Activated T-helper 2 cell treated with anti-CD3 and anti-CD28 coated beads, Interferon-gamma antibody, Interleukin-2, Interleukin-4, amounts not matched to agents 10 μg/mL and 5 μg/mL and 100 μg/mL, durations not matched to agents 14 hours and 24 hours and 36 hours (primary cell): ENCODE measurements at regions not wholly inside any gene's neighbourhood (a gene's known extent, or its start where the extent isn't known, plus 50 kb on each side); places are given as distances from the start of the nearest gene placed in this dataset.

Experiments used
- DNase-seq: peaks from one replicate; pipeline ENCODE4 v3.0.0; 2021; ENCODE audit warnings: low spot score
- H3K27ac Mint-ChIP-seq: one replicate; pipeline ENCODE4 v1.8.0; 2021; ENCODE audit warnings: mixed read lengths
- H3K27me3 Mint-ChIP-seq: one replicate; pipeline ENCODE4 v1.8.0; 2021; ENCODE audit warnings: low read depth, mixed read lengths
- H3K36me3 Mint-ChIP-seq: one replicate; pipeline ENCODE4 v1.8.0; 2021; ENCODE audit warnings: low read depth, mixed read lengths
- H3K4me1 Mint-ChIP-seq: one replicate; pipeline ENCODE4 v1.8.0; 2021; ENCODE audit warnings: low read depth, mixed read lengths
- H3K4me3 Mint-ChIP-seq: one replicate; pipeline ENCODE4 v1.8.0; 2021; ENCODE audit warnings: low read depth, mild to moderate bottlenecking, moderate library complexity, mixed read lengths
- H3K9me3 Mint-ChIP-seq: one replicate; pipeline ENCODE4 v1.8.0; 2021; ENCODE audit warnings: mixed read lengths
- intact Hi-C: fragments of 100-400 bp; cut with micrococcal nuclease; formaldehyde crosslinking; loops from one replicate; pipeline ENCODE4 v1.15.1; 2023

GRCh38 chr11:36848660-36849059 is 250.6 kb upstream of the RAG2 start:
- intact Hi-C loops = no loop called here
- no peaks in the 10 kb centered on the region for H3K9me3 Mint-ChIP-seq
- H3K27ac Mint-ChIP-seq = no peak overlapping the region
- H3K27me3 Mint-ChIP-seq = no peaks in the 10 kb centered on the region
- H3K36me3 Mint-ChIP-seq = no peaks in the 10 kb centered on the region
- H3K4me3 Mint-ChIP-seq = no peak overlapping the region
- DNase-seq = no peak
- no peaks in the 10 kb centered on the region for H3K4me1 Mint-ChIP-seq

DNA sequence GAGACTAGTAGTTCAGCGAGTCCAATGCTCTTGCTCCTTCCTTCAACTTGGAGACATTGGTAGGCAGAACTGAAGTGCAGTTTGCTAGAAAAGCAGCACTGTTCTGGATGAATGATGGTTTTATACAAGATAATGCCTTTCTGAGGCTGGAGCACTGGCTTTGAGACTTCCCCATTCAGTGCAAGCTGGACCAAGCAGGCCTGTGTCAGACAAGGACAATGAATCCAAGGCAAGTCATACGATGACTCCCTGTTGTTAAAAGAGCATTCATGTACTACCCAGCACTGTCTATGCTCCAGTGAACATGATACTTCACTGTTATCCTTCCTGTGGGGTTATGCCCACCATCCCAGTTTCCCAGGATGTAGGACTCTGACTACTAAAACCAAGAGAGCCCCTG is 242.3 kb upstream of the RAG2 start:
- Mint-ChIP-seq H3K9me3 (no peaks in the 10 kb centered on the region), H3K27ac (no peak overlapping the region), H3K4me3 (no peak overlapping the region), H3K4me1 (no peaks in the 10 kb centered on the region), H3K27me3 (no peaks in the 10 kb centered on the region), H3K36me3 (no peaks in the 10 kb centered on the region)
- DNase-seq = no peak
- intact Hi-C loops = no loop called here

DNA sequence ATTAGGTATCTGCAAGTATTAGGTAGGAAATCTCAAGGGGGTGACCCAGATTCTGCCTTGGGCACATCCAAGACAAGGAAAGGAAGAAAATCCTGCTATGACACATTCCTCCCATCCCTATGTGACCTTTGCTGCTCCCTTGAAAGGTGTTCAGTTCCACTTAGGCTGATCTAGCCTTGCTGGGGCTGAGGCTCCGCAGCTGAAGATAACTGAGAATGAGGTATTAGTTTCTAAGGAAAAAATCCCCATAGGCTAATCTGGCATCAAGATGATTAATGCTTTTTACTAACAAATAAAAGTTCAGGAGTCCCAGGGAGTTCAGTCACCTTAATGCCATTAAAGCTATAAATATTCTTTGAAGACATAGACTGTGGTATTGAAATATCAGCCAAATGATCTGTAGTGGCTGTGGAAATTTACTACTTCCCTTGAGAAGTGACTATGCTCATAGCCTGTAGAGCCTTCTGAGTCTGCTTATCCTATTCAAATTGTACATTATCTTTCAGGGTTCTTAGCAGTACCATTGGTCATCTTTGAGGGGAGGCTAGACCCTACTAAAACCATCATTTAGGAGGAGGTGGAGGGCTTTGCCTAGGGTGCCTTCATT is 239.9 kb upstream of the RAG2 start:
- H3K4me1 Mint-ChIP-seq = no peaks in the 10 kb centered on the region
- no peak overlapping the region for H3K4me3 Mint-ChIP-seq
- no peaks in the 10 kb centered on the region for H3K27me3 Mint-ChIP-seq
- H3K9me3 Mint-ChIP-seq = no peaks in the 10 kb centered on the region
- intact Hi-C loops = no loop called here
- H3K27ac Mint-ChIP-seq = no peak overlapping the region
- no peak for DNase-seq
- no peaks in the 10 kb centered on the region for H3K36me3 Mint-ChIP-seq

DNA sequence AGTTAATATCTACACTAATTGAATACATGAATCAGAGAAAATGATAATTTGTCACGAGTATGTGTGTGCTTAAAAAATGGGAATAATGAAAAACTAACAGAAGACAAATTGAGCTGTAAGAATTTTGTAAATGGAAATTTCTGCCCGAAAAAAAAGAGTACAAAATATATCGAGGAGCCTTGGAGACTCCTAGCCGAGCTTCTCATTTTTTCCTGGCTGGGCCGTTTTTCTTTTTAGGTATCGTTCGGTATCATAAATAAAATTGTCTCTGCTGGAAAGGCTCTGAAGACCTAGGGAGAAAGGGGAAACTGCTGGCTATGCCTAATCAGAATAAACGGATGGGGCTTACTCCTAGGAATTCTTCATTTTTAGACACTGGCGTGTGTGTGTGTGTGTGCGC is 227.2 kb upstream of the RAG2 start:
- Mint-ChIP-seq H3K4me3 (no peak overlapping the region), H3K27me3 (no peaks in the 10 kb centered on the region), H3K27ac (no peak overlapping the region), H3K36me3 (no peaks in the 10 kb centered on the region), H3K4me1 (no peaks in the 10 kb centered on the region), H3K9me3 (no peaks in the 10 kb centered on the region)
- intact Hi-C loops = no loop called here
- no peak for DNase-seq

GRCh38 chr11:36824349-36824748 is 226.3 kb upstream of the RAG2 start:
- Mint-ChIP-seq H3K4me3 (no peak overlapping the region), H3K27ac (no peak overlapping the region), H3K27me3 (no peaks in the 10 kb centered on the region), H3K4me1 (no peaks in the 10 kb centered on the region), H3K36me3 (no peaks in the 10 kb centered on the region), H3K9me3 (no peaks in the 10 kb centered on the region)
- DNase-seq = no peak
- intact Hi-C loops = no loop called here

DNA sequence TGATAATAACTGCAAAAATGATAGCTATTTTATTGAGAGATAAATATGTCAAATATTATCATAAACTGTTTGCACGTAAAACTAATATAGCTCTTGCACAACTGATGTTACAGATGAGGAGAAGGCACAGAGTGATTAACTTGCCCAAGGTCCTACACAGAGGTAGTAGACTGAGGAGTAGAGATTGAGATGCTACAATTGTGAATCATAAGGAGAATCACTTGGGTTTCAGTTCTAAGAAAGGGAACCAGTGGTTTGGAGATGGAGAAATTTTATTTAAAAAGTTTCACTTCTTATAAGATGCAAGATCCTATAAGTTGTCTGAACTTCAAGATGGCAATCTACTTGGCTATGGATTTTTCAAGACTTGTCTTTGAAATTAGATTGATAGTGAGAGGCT is 224.8 kb upstream of the RAG2 start:
- Mint-ChIP-seq H3K36me3 (no peaks in the 10 kb centered on the region), H3K27ac (no peak overlapping the region), H3K9me3 (no peaks in the 10 kb centered on the region), H3K4me1 (no peaks in the 10 kb centered on the region), H3K4me3 (no peak overlapping the region), H3K27me3 (no peaks in the 10 kb centered on the region)
- no peak for DNase-seq
- intact Hi-C loops = no loop called here

- Mint-ChIP-seq H3K36me3 (no peaks in the 10 kb centered on the region), H3K9me3 (no peaks in the 10 kb centered on the region), H3K4me3 (no peak overlapping the region), H3K27ac (no peak overlapping the region), H3K27me3 (no peaks in the 10 kb centered on the region), H3K4me1 (no peaks in the 10 kb centered on the region)
- DNase-seq = no peak
- intact Hi-C loops = no loop called here
These were observed 220.4 kb upstream of the RAG2 start for GRCh38 chr11:36818410-36818809.

DNA sequence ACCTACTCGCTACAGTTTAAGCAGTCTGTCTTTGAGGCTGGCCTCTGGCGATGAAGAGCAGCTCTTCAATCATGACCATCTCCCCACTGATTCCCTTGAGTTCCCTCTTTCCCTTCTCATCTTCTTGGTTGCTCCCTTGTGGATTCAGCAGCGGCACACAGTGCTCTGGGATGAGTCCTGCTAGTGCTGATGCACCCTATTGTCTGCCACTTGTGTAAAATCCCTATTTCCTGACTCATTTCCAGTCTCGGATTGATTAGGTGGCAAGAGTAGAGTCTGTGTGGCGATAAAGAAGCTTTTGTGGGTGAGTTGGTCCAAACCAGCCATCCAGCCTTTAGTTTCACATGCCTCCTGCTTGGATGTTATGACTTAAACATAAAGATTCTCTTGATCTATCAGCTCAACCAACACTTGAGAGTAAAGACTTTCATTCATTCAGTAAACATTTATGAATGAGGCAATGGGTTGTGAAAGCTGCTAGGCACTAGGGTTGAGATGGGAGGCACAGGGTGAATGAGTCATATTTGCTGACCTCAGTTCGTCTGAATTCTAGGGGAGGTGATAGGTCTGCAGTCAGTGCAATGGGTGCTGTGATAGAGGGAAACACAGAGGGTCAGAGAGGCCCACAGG is 219.4 kb upstream of the RAG2 start:
- H3K27ac Mint-ChIP-seq = no peak overlapping the region
- intact Hi-C loops = no loop called here
- no peak for DNase-seq

GRCh38 chr11:36809303-36809702 is 211.3 kb upstream of the RAG2 start:
- H3K27me3 Mint-ChIP-seq = no peaks in the 10 kb centered on the region
- intact Hi-C loops = no loop called here
- no peak overlapping the region for H3K27ac Mint-ChIP-seq
- no peaks in the 10 kb centered on the region for H3K9me3 Mint-ChIP-seq
- H3K36me3 Mint-ChIP-seq = no peaks in the 10 kb centered on the region
- no peak for DNase-seq
- H3K4me3 Mint-ChIP-seq = no peak overlapping the region
- no peaks in the 10 kb centered on the region for H3K4me1 Mint-ChIP-seq

More for the DNA sequence above, 219.4 kb upstream of the RAG2 start:
- H3K4me3 Mint-ChIP-seq = no peak overlapping the region
- H3K27me3 Mint-ChIP-seq = no peaks in the 10 kb centered on the region
- H3K9me3 Mint-ChIP-seq = no peaks in the 10 kb centered on the region
- H3K4me1 Mint-ChIP-seq = no peaks in the 10 kb centered on the region
- H3K36me3 Mint-ChIP-seq = no peaks in the 10 kb centered on the region

DNA sequence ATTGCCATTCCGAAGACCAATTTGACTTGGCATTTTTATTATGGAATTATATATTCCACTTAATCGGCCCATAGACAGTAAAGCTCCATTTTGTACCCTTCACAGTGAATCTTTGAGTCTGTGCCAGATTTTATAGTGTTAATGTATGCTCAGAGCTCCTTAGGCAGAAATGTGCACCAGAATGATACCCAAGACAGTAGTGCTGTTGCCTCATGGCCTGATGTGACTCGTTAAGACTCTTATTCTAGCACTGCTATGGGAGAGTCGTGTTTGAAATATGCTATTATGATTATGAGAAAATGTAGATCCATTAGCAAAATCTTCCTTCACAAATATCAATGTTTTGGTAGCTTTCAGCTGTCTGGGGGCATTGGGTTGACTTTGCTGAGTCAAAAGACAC is 209.8 kb upstream of the RAG2 start:
- intact Hi-C loops = no loop called here
- no peaks in the 10 kb centered on the region for H3K9me3 Mint-ChIP-seq
- H3K4me1 Mint-ChIP-seq = no peaks in the 10 kb centered on the region
- H3K27ac Mint-ChIP-seq = no peak overlapping the region
- no peaks in the 10 kb centered on the region for H3K27me3 Mint-ChIP-seq
- H3K4me3 Mint-ChIP-seq = no peak overlapping the region
- no peak for DNase-seq
- no peaks in the 10 kb centered on the region for H3K36me3 Mint-ChIP-seq

- no peak for DNase-seq
- no peaks in the 10 kb centered on the region for H3K9me3 Mint-ChIP-seq
- no peaks in the 10 kb centered on the region for H3K36me3 Mint-ChIP-seq
- no peaks in the 10 kb centered on the region for H3K4me1 Mint-ChIP-seq
- H3K27ac Mint-ChIP-seq = no peak overlapping the region
- intact Hi-C loops = no loop called here
- H3K4me3 Mint-ChIP-seq = no peak overlapping the region
- no peaks in the 10 kb centered on the region for H3K27me3 Mint-ChIP-seq
These were observed 205.0 kb upstream of the RAG2 start for GRCh38 chr11:36803084-36803483.

- no peak overlapping the region for H3K27ac Mint-ChIP-seq
- peaks cover 2% of the 10 kb centered on the region for H3K27me3 Mint-ChIP-seq
- intact Hi-C loops = no loop called here
- H3K9me3 Mint-ChIP-seq = no peaks in the 10 kb centered on the region
- no peaks in the 10 kb centered on the region for H3K36me3 Mint-ChIP-seq
- H3K4me3 Mint-ChIP-seq = no peak overlapping the region
- no peaks in the 10 kb centered on the region for H3K4me1 Mint-ChIP-seq
- DNase-seq = no peak
These were observed 195.2 kb upstream of the RAG2 start for GRCh38 chr11:36792996-36793914.

DNA sequence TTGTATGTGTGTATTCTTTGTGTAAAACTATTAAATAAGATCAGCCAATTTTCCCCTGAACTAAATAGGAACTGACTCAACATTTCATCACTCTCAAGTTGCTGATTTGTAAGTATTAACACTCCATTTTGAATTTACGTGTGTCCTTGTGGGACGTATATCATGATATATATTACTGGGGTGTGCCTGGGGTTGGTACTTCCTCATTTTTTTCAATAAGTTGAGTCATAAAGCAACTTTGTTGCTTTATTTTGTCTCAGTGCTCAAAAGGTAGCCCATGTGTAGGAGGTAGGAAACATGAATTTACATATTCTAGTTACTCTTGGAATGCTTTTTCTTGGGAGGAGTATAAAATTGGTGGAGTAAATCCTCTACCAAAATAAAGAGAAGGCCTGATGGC is 193.9 kb upstream of the RAG2 start:
- Mint-ChIP-seq H3K36me3 (no peaks in the 10 kb centered on the region), H3K27ac (no peak overlapping the region), H3K27me3 (peaks cover 2% of the 10 kb centered on the region), H3K4me3 (no peak overlapping the region), H3K9me3 (no peaks in the 10 kb centered on the region), H3K4me1 (no peaks in the 10 kb centered on the region)
- DNase-seq = no peak
- intact Hi-C loops = no loop called here
